GM12878 (cell line): ENCODE measurements at regions not wholly inside any gene's neighbourhood (a gene's known extent, or its start where the extent isn't known, plus 50 kb on each side); places are given as distances from the start of the nearest gene placed in this dataset.

Experiments
- ATAC-seq: fragments of 200-7000 bp; cut with Tn5 transposase; 3 replicates; pipeline ENCODE4 v1.9.1; 2020; ENCODE audit warnings: mild to moderate bottlenecking, moderate library complexity
- BruUV-seq: library from RNA; stranded (reverse); fragments of 400-500 nt; replicated peaks from 2 replicates; lab custom pipeline; 2021; lab: Mats Ljungman, UMichigan
- CTCF ChIA-PET: fragments of 300-600 bp; sonication (Branson Sonifier 250); formaldehyde crosslinking; extraction: SDS; loops from one replicate; lab custom pipeline; 2021; ENCODE audit warnings: inconsistent platforms; lab: Yijun Ruan, JAX
- POLR2A ChIA-PET: fragments of 350-600 bp; formaldehyde crosslinking; extraction: SDS; loops from one replicate; lab custom pipeline; 2021; ENCODE audit warnings: inconsistent platforms; lab: Charles Lee
- RAD21 ChIA-PET: fragments of 300-600 bp; sonication (Branson Sonifier 250); formaldehyde crosslinking; loops from one replicate; lab custom pipeline; 2023; ENCODE audit warnings: antibody characterized with exemption; ENCODE audit not compliant: unreplicated experiment; lab: Charles Lee
- SMC1A ChIA-PET: fragments of 300-600 bp; sonication (Branson Sonifier 250); formaldehyde crosslinking; loops from one replicate; lab custom pipeline; 2023; ENCODE audit not compliant: unreplicated experiment, uncharacterized antibody; lab: Charles Lee
- DNase-seq: peaks from one replicate; pipeline ENCODE4 v3.0.0-alpha.2; 2011; ENCODE audit warnings: low read depth, low spot score
- FAIRE-seq: peaks from 3 replicates; lab custom pipeline; 2011; peaks lifted over from hg19 to GRCh38; lab: Jason Lieb, UNC
- H2AFZ ChIP-seq: 2 replicates; pipeline ENCODE4 v1.6.0; 2011; ENCODE audit warnings: low read depth, low read length, control low read depth; ENCODE audit not compliant: control insufficient read depth
- H3K27ac ChIP-seq: 2 replicates; pipeline ENCODE4 v1.5.1; 2011; ENCODE audit warnings: control low read depth; ENCODE audit not compliant: control insufficient read depth, insufficient read depth
- H3K27me3 ChIP-seq, 2 experiments: replicated peaks in 1 of 2; 2 replicates each; pipeline versions ENCODE4 v1.6.0 to v1.6.1; 2011; ENCODE audit warnings: low read length in 1 of 2; ENCODE audit not compliant: control insufficient read depth in 2 of 2, insufficient read depth in 2 of 2
- H3K36me3 ChIP-seq, 2 experiments: 2 replicates each; pipeline ENCODE4 v1.5.1; 2011; ENCODE audit warnings: low read length in 1 of 2; ENCODE audit not compliant: control insufficient read depth in 2 of 2, insufficient read depth in 2 of 2
- H3K4me1 ChIP-seq: 2 replicates; pipeline ENCODE4 v1.6.1; 2011; ENCODE audit warnings: mild to moderate bottlenecking, low read length, moderate library complexity, mixed read lengths; ENCODE audit not compliant: control insufficient read depth, insufficient read depth
- H3K4me2 ChIP-seq: 2 replicates; pipeline ENCODE4 v1.6.0; 2011; ENCODE audit warnings: control low read depth; ENCODE audit not compliant: control insufficient read depth, insufficient read depth
- H3K4me3 ChIP-seq: fragments of 200-600 bp; sonication (generic); 2 replicates; pipeline ENCODE4 v1.5.1; 2016
- H3K79me2 ChIP-seq: 2 replicates; pipeline ENCODE4 v1.6.0; 2011; ENCODE audit warnings: low read length; ENCODE audit not compliant: control insufficient read depth, insufficient read depth
- H3K9ac ChIP-seq: 2 replicates; pipeline ENCODE4 v1.8.0; 2011; ENCODE audit warnings: low read length, control low read depth, mixed read lengths; ENCODE audit not compliant: control insufficient read depth, insufficient read depth
- H3K9me3 ChIP-seq: replicated peaks from 3 replicates; pipeline ENCODE4 v1.5.1; 2011; ENCODE audit warnings: mild to moderate bottlenecking, low read length; ENCODE audit not compliant: control insufficient read depth, insufficient read depth
- H4K20me1 ChIP-seq: 2 replicates; pipeline ENCODE4 v1.6.0; 2011; ENCODE audit not compliant: control insufficient read depth, insufficient read depth
- ATF2 ChIP-seq: IDR thresholded peaks from 2 replicates; pipeline ENCODE4 v1.6.1; 2012; ENCODE audit warnings: low read length, inconsistent platforms
- CUX1 ChIP-seq: IDR thresholded peaks from 2 replicates; pipeline ENCODE4 v1.6.1; 2012; ENCODE audit warnings: improper control_type of control experiment, low read depth, low read length; ENCODE audit not compliant: insufficient replicate concordance
- E2F4 ChIP-seq: IDR thresholded peaks from 2 replicates; pipeline ENCODE4 v1.6.1; 2012; ENCODE audit warnings: low read depth, low read length, improper control_type of control experiment
- IRF4 ChIP-seq: IDR thresholded peaks from 2 replicates; pipeline ENCODE4 v1.6.1; 2011; ENCODE audit warnings: low read depth, low read length
- POLR2A ChIP-seq: IDR thresholded peaks from 2 replicates; pipeline ENCODE4 v1.6.1; 2011; ENCODE audit warnings: low read depth, mild to moderate bottlenecking, low read length
- RAD51 ChIP-seq: fragments of 450-650 bp; IDR thresholded peaks from 2 replicates; pipeline ENCODE4 v1.6.1; 2016; ENCODE audit warnings: moderate library complexity, mild to moderate bottlenecking, inconsistent platforms
- WGBS: methylation state at CpG from one replicate; pipeline ENCODE4 v1.1.6; 2016; ENCODE audit warnings: low lambda C conversion rate; ENCODE audit not compliant: insufficient replicate concordance, insufficient coverage; ENCODE audit errors: missing lambda C conversion rate; 5-methylcytosine and 5-hydroxymethylcytosine counted together
- in situ Hi-C: fragments of 300-500 bp; cut with MboI; formaldehyde crosslinking; loops from 9 replicates; pipeline ENCODE4 v1.14.3; 2018; ENCODE audit warnings: mixed read lengths
- intact Hi-C: fragments of 100-400 bp; cut with micrococcal nuclease; formaldehyde crosslinking; loops from one replicate; pipeline ENCODE4 v1.14.2; 2022; ENCODE audit not compliant: unreplicated experiment

- TF ChIP-seq POLR2A (no peak), E2F4 (no peak), CUX1 (no peak), ATF2 (no peak)
These were observed 94.2 kb upstream of the USP47 start (continued) for GRCh38 chr11:11747570-11747969.

GRCh38 chr11:11746449-11746848 is 95.3 kb upstream of the USP47 start:
- Histone ChIP-seq H3K27ac (no peak overlapping the region), H3K36me3 (no peaks in the 10 kb centered on the region), H3K9ac (no peak overlapping the region), H3K4me2 (no peak overlapping the region), H3K4me3 (no peak overlapping the region), H3K27me3 (no peaks in the 10 kb centered on the region), H3K9me3 (no peaks in the 10 kb centered on the region), H4K20me1 (no peaks in the 10 kb centered on the region), H3K4me1 (no peaks in the 10 kb centered on the region), H2AFZ (no peak overlapping the region), H3K79me2 (no peaks in the 10 kb centered on the region)
- RAD21 ChIA-PET: no interaction called here
- FAIRE-seq (no peak), ATAC-seq (no peak), DNase-seq (no peak)
- BruUV-seq: no TSS peak
- POLR2A ChIA-PET: no interaction called here
- in situ Hi-C loops (no loop called here), intact Hi-C loops (no loop called here)
- WGBS: 0% methylated on average over 1 of the region's 1 CpG
- SMC1A ChIA-PET: no interaction called here
- CTCF ChIA-PET: no interaction called here
- TF ChIP-seq RAD51 (peak; percentile 29; the same call in 1 of the 2 replicates), IRF4 (no peak)
